Type B pancreatic cell (in vitro differentiated cells): ENCODE measurements at regions not wholly inside any gene's neighbourhood (a gene's known extent, or its start where the extent isn't known, plus 50 kb on each side); places are given as distances from the start of the nearest gene placed in this dataset.

Experiments
- DNase-seq: peaks from one replicate; pipeline ENCODE4 v3.0.0; 2021; ENCODE audit warnings: mixed read lengths; ENCODE audit not compliant: unreplicated experiment; ENCODE audit errors: extremely low spot score
- H3K27ac Mint-ChIP-seq: 2 replicates; pipeline ENCODE4 v1.8.0; 2021; ENCODE audit warnings: mild to moderate bottlenecking, mixed read lengths
- H3K27me3 Mint-ChIP-seq: 2 replicates; pipeline ENCODE4 v1.8.0; 2021; ENCODE audit warnings: mixed read lengths
- H3K36me3 Mint-ChIP-seq: 2 replicates; pipeline ENCODE4 v1.8.0; 2021; ENCODE audit warnings: mixed read lengths
- H3K4me1 Mint-ChIP-seq: one replicate; pipeline ENCODE4 v1.8.0; 2021; ENCODE audit warnings: mixed read lengths; ENCODE audit not compliant: unreplicated experiment
- H3K4me3 Mint-ChIP-seq: 2 replicates; pipeline ENCODE4 v1.8.0; 2021; ENCODE audit warnings: mild to moderate bottlenecking, mixed read lengths
- H3K9me3 Mint-ChIP-seq: 2 replicates; pipeline ENCODE4 v1.8.0; 2021; ENCODE audit warnings: mixed read lengths
- CTCF ChIP-seq: fragments of 200-600 bp; sonication (generic); conservative IDR thresholded peaks from 2 replicates; pipeline ENCODE4 v1.5.0; 2021; ENCODE audit warnings: antibody characterized with exemption, mild to moderate bottlenecking

- Mint-ChIP-seq H3K4me3 (no peak overlapping the region), H3K36me3 (no peaks in the 10 kb centered on the region), H3K27ac (no peak overlapping the region), H3K27me3 (no peaks in the 10 kb centered on the region), H3K4me1 (no peaks in the 10 kb centered on the region), H3K9me3 (peaks cover 15% of the 10 kb centered on the region)
- no peak for TF ChIP-seq CTCF
- DNase-seq: no peak
Measured at GRCh38 chr9:91154686-91155085, 207.0 kb downstream of the AUH start.

DNA sequence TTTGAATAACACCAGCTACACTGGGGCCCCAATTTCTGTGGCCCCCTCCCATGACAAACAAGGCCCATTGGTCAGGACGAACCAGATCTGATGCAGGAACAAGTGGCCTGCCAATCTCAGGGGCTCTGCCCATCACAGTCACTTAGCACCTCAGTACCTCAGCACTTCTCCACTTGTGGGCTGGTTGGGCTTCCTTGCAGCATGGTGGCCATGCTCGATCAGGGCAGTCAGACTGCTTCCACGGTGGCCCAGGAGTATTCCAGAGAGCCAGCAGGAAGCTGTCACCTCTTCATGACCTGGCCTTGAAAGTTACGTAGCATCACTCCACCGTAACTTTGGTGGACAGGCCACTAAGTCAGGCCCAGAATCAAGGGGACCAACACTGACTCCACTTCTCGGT lies 206.5 kb downstream of the AUH start:
- TF ChIP-seq CTCF: no peak
- no peak for DNase-seq
- H3K4me3 Mint-ChIP-seq: no peak overlapping the region
- H3K36me3 Mint-ChIP-seq: no peaks in the 10 kb centered on the region
- no peak overlapping the region for H3K27ac Mint-ChIP-seq
- H3K27me3 Mint-ChIP-seq: no peaks in the 10 kb centered on the region
- no peaks in the 10 kb centered on the region for H3K4me1 Mint-ChIP-seq
- peaks cover 13% of the 10 kb centered on the region for H3K9me3 Mint-ChIP-seq

- Mint-ChIP-seq H3K27ac (no peak overlapping the region), H3K4me1 (no peaks in the 10 kb centered on the region), H3K9me3 (peaks cover 6% of the 10 kb centered on the region), H3K27me3 (no peaks in the 10 kb centered on the region), H3K36me3 (no peaks in the 10 kb centered on the region), H3K4me3 (no peak overlapping the region)
- DNase-seq: no peak
- TF ChIP-seq CTCF: no peak
Measured at GRCh38 chr9:91155746-91156376, 205.9 kb downstream of the AUH start.

- Mint-ChIP-seq H3K27ac (no peak overlapping the region), H3K9me3 (peaks cover 6% of the 10 kb centered on the region), H3K4me1 (no peaks in the 10 kb centered on the region), H3K4me3 (no peak overlapping the region), H3K36me3 (no peaks in the 10 kb centered on the region), H3K27me3 (no peaks in the 10 kb centered on the region)
- no peak for DNase-seq
- no peak for TF ChIP-seq CTCF
Measured at GRCh38 chr9:91156451-91157234, 205.1 kb downstream of the AUH start.

GRCh38 chr9:91157883-91158282 lies 203.8 kb downstream of the AUH start:
- no peak overlapping the region for H3K4me3 Mint-ChIP-seq
- TF ChIP-seq CTCF: no peak
- H3K27me3 Mint-ChIP-seq: no peaks in the 10 kb centered on the region
- no peaks in the 10 kb centered on the region for H3K36me3 Mint-ChIP-seq
- H3K9me3 Mint-ChIP-seq: peaks cover under 1% of the 10 kb centered on the region
- no peak for DNase-seq
- H3K4me1 Mint-ChIP-seq: peaks cover 11% of the 10 kb centered on the region
- H3K27ac Mint-ChIP-seq: no peak overlapping the region
